GM21717 (cell line): ENCODE measurements at regions not wholly inside any gene's neighbourhood (a gene's known extent, or its start where the extent isn't known, plus 50 kb on each side); places are given as distances from the start of the nearest gene placed in this dataset.

Source experiments
- ATAC-seq: cut with Tn5 transposase; IDR thresholded peaks from one replicate; pipeline ENCODE4 v1.9.1; 2021; ENCODE audit warnings: mild to moderate bottlenecking, moderate library complexity; ENCODE audit not compliant: unreplicated experiment

DNA sequence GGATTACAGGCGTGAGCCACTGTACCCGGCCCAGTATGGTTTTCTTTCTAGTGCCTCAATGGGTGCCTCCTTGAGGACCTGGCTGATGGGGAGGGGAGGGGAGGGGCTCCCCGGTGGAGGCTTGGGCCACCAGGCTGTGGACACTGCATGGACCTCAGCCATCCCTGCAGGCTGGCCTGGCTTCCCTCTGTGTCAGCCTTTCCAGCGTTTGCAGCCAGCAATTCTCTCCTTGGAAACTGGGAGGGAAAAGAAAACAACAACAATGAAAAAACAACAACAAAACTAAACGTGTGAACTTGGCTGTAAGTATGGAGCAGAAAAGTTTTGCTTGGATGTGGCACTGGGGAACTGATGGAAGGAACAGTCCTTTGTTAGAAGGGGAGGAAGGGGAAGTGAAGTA lies 159.3 kb downstream of the GLI2 start:
- no peak for ATAC-seq

DNA sequence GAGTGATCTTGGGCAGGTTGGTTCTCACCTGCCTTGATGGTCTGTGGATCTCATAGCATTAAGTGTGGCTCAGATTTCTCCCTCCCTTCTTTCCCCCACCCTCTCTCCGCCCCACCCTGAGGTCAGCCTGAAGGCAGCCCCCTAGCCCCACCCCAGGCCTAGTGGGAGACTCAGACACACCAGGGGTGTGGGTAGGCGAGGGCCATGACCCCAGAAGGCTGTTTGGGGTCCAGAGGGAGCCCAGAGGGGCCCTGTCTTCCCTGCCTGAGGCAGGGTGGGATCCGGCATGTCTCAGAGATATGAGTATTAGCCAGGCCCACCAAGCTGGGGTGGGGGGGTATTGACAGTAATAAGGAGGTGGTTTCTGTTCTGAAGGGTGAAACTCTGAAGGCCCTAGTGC lies 160.5 kb downstream of the GLI2 start:
- ATAC-seq = no peak

DNA sequence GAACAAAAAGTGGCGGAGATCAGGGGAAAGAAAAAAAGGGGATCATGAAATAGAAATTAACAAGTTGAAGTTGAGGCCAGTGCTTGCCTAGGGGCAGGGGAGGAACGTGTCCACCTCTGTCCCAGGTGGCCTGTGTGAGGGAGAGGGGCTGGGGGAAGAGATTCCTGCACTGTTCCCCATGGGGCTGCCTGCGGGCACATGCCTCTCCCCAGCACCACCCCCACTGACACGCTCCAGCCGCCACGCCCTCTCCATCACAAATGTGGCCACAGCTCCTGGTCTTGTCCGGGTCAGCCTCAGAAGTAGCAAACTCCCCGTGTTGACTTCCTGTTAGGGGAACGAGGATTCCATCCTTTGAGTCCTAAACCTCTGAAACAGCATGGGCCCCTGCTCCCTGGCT lies 161.2 kb downstream of the GLI2 start:
- ATAC-seq = no peak

DNA sequence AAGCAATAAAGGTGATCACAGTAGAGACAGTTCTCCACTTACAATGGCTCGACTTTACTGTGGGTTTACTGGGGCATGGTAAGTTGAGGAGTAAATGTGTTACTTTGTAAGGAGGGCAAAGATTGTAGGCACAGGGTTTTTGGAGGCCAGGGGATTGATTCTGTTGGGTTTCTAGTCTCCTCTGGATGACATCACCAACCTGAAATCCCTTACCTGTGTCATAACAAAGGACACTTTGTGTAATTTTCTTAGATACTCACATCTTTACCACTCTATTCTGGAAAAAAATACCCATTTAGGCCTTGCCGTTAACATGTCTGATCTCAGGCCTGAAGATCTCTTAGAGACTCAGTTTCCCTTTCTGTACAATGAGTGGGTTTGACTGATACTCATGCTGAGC lies 161.7 kb downstream of the GLI2 start:
- no peak for ATAC-seq

DNA sequence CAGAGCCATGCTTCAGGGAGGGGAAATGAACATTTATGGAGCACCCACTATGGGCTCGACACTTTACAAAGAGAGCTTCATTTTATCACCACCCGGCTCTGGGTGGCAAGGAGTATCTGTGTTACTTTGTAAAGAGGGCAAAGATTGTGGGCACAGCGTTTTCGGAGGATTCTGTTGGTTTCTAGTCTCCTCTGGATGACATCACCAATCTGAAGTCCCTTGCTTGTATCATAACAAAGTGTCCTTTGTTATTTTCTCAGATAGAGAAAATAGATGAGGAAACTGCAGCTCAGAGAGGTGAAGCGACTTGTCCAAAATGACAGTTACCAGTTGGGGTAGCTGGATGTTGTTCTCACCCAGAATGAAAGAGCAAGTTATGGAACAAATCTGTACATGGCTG lies 162.8 kb downstream of the GLI2 start:
- no peak for ATAC-seq

DNA sequence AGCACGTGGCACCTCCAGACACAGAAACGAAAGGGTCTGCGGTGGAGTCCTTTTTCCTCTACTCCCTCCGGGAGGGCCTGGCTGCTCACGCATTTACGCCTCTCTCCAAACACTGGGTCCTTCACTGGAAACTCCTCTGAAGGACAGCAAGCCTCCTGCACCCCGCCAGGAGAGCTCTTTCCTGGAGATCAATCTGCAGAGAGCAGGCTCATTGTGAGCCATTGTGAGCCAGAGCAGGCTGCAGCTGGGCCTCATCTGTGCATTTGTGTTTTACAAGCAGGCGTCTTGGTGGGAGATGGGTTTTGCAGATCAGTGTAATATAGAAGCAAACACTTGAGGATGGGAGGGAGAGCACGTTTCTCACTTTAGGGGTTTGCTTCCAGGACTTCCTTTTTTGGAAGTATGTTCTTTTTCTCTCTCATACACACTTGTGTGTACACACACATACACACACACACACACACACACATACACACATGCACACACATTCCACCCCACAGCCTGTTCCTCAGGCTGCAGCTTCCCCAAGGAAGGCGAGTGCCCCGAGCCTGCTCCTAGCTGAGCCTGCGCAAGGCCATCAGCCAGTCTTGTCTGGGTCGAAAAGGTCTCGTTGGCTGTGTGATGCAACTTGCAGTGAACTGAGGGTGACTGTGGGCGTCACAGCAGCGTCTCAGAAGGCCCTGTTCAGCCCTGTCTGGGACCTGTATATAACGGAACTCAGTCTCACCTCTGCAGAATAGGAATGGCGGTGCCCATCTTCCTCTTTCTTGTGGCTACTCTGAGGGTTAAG lies 163.5 kb downstream of the GLI2 start:
- no peak for ATAC-seq

DNA sequence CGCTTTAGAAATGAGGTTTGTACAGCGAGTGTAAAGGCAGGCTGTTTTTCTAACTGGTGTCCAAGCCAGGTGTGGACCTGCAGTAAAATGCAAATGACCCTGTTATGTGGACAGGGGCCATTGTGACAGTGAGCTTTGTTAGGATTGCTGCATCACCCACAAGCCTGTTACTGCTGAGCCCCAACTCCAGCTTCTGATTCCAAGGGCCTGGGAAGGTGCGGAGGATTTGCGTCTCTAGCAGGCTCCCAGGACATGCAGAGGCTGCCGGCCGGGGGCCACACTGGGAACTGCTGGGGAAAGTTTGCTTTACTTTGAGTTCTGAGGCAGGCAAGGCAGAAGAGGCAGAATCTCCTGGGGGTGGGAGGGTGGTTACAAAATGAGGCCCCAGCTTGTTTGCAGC lies 164.1 kb downstream of the GLI2 start:
- ATAC-seq = no peak

DNA sequence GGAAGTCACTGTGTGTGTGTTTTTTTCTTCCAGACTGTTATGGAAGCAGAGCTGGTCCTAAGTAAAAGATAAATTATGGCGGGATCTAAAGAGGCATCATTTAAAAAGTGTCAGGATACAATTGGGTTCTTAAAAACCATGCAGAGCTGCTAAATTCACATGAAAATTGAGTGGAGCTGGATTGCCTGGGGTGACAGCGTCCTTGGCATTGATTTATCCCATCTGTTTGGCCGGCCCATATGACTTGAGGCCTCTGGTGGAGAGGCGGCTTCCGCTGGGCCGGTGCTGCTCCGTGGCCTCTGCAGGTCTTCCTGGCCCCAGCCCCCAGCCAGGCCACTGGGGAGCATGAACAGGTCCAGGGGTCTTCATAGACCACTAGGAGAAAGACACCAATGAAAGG lies 165.5 kb downstream of the GLI2 start:
- ATAC-seq = no peak

DNA sequence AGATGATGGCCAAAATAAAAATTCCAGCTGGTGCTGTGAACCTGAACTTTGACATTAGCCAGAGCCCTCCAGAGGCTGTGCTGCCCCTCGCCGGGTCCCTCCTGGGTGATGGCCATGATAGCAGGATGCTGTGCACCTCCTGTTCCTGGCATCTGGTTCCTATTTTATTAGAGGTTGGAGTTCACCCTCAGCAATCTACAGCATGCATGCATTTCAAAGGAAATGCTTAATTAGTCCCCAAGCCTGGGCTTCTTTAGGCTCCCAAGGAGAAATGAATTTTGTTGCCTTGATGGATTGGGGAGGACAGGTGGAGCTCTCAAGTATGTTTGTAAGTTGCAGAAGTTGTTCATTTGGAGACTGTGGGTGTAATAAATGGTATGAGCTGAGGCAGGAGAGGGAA lies 166.9 kb downstream of the GLI2 start:
- no peak for ATAC-seq

DNA sequence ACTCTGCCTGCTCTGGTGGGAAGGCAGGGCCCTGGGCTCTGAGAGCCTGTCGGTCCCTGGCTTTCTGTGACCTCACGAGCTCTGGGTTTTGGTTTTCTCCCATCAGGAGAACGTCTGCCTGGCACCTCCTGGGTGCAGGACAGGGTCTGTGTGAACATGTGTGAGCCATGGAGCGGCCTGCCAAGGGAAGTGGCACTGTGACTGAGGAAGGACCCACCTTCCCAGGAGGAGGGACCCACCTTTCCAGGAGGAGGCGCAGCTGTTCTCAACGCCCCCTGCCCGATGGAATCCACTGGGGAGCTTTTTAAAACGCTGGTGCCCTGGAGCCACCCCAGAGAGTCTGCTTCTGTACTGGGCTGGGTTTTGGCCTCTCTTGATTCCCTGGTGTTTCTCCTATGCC lies 168.7 kb downstream of the GLI2 start:
- no peak for ATAC-seq

DNA sequence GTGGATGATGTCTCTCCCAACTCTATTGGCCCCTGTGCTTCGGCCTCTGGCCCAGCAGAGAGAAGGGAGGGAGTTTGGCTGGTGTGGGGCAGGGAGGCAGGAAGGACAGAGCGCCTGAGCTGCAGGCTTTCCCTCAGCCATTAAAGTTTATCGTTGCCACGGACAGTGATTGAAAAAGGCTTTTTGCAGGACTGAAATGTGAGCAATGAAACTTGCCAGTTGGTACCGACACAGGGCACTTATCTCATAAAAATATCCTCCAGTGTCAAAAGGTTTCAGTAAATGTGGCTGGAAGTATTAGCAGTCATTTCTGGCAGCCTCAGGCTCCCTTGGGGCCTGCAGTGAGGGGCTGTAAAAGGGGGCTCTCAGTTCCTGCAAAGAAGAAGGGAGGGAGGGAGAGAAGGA lies 169.2 kb downstream of the GLI2 start:
- no peak for ATAC-seq

DNA sequence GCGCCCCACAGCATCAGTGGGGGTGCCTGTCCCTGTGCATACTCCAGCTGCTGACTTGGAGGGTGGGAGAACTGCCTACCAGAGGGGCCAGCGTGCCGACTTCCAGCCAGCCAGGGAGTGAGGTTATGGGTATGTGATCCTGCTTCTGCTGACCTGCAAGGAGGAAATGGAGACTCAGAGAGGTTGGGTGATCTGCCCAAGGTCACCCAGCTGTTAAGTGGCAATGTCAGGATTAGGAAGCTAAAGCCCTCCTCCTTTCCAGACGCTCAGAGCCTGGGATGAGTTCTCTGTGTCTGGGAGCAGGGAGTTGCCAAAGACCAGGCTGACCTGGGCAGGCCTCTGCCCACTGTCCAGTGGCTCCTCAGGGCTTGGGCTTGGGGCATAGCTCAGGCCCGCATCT lies 169.6 kb downstream of the GLI2 start:
- no peak for ATAC-seq

DNA sequence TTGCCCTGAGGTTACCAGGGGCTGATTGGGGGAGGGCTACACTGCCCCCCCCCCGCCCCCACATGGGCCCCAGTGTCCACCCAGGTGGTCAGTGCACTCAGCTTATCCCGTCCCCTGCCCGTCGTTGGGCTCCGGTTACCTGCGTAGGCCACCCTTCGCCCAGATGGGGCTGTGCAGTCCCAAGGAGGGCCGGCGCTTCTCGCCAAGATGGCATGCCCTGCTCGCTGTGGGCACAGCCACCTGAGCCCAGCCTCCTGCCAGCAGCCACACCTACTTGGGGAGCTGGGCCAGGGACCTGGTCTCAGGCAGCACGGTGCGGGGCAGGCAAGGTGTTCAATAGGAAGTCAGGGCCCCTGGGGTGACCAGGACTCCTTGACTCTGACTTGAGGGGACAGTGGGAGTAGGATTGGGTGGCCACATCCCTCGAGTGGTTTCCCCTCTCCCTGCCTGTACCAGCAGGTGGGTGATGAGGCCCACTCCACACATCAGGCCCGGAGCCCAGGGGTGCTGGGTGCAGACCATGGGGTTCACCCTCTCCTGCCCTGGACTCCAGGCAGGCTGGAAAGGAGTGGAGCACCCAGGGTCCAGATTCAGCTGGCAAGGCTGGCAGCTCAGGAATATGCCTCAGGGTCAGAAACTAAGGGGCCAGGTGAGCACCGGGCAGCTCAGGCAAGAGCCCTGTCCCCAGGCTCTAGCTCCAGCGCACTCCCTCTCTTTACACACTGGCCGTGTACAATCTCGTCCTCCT lies 170.3 kb downstream of the GLI2 start:
- no peak for ATAC-seq

DNA sequence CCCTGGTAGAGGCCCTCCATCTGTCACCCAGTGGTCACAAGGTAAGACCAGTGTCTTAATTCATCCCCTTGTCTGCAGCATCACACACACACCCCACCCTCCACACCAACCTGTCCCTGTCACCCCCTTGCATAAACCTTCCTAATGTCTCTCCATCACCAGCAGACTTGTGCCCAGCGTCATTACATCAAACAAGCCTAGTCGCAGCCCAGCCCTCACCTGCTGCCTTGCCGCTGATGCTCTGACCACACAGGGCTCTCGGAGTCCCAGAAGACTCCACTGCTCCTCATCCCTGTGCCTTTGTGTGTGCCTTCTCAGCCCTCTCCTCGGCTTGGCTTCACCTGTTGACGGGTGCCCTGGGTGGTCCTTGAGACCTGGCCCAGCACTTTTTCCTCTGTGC lies 171.2 kb downstream of the GLI2 start:
- ATAC-seq = no peak

DNA sequence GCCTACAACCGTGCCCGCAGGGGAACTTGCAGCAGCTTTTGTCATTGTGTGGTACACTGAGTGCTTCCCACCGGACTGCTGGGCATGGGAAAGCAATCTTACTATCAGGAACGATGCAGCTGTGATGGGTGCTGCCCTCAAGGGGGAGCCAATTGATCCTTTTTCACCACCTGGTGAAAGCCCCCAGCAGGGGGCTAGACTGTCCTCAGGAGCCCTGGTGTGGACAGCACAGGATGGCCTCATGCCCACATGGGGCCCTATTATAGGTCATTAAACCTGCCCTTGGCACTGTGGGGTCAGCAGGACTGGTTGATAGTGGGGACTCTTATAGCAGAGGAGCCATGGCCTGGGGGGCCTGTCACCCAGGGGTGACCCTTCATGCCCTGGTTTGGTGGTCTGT lies 172.2 kb downstream of the GLI2 start:
- ATAC-seq = no peak

DNA sequence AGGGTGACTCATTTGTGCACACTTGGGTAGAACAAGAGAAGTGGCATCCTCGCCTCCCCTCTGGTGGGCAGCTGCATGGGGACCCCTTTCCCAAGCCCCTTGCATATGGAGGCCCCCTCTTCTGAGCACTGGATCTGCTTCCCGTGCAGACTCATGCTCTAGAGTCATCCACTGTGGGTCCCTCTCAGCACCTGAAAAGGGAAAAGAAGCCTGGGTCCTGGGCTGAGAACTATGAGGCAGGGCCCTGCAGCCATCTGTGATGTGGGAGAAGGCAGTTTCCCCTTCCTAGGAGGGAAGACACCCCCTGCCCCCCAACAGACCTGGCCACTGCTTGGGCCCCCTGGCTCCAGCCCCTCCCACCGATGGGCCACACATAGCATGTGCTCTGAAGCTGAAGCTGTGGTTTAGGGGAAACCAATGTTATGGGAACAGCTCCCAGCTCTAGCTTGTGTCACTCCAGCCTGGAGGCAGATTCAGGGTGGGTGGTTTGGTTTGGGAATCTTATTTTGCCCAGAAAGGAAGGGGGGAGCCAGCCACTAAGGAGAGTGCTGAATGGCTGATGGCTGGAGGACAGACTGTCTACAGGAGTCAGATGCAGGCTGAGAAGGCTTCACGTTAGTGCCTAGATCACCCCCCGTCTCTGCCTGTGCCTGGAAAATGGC lies 172.8 kb downstream of the GLI2 start:
- ATAC-seq = no peak

DNA sequence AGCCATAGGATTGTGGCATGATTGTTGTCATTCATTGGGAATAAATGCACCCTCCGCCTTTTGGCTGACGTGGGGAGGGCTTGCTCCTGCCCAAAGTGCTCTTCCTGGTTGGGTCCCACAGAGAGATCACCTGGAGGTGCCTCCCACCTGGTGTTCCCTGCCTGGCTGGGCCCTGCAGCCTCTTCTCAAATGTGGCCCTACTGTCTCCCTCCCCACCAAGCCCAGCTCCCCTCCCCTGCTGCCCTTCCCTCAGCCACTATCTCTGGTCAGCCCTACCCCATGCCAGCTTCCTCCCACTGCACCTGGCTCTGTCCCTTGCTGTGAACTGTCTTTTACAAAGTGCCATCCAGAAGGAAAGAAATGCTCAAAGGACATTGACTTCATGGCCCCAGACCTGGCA lies 173.4 kb downstream of the GLI2 start:
- no peak for ATAC-seq

DNA sequence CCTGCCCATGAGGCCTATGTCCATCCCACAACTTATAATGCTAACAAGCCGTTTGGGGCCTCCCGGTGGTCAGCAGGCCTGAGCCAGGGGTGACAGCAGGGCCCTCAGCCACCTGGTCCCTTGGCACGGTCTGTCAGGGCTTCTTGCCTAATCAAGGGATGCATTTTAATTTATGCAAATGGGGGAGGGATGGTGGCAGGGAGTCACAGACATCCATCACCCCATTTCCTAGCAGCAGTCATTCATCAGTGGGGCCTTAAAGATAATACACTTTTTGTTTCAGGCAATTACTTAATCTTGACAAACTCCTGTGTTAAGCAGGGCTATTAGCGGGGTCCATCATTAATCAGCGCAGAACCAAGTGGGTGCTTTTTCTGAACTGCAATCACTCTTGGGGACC lies 174.5 kb downstream of the GLI2 start:
- no peak for ATAC-seq

DNA sequence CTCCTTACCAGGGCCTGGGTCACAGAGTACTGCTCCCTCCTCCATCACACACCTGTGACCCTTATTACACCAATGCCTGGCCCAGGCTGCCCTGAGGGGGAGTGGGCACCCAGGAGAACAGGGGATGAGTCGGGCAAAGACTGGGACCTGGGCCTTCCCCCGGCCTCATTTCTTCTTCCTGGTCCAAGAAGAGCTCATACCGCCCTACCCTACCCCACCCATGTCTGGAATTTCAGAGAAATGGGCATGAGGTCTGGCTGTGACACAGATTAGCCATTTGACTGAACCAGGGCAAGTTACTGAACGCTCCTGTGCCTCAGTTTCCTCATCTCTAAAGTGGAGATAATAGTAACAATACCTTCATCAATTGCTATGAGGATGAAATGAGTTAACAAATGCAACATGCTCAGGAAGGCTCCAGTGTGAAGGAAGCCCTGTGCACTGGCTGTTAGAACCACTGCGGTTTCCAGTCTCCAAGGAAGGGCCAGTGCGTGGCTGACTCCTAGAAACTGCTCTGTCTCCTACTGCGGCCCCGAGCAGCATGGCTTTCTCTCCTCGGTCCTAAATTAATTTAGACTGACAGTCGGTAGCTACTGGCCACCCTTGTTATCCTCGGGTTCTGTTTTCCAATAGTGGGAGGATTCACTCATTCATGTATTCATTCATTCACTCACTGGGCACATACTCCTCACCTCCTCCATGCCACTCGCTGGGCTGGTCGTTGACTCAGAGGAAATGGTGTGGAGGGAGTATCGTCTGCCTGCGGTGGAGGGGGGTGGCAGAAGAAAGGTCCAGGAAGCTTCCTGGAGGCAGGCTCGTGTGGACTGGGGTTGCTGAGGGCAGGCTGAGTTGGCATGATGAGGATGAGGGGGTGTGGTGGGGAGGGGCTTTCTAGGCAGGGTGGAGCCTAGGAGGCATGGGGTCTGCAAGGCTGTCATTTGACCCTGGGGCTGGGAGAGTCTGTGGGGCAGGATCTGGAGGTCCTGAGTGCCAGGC lies 175.6 kb downstream of the GLI2 start:
- ATAC-seq = no peak

DNA sequence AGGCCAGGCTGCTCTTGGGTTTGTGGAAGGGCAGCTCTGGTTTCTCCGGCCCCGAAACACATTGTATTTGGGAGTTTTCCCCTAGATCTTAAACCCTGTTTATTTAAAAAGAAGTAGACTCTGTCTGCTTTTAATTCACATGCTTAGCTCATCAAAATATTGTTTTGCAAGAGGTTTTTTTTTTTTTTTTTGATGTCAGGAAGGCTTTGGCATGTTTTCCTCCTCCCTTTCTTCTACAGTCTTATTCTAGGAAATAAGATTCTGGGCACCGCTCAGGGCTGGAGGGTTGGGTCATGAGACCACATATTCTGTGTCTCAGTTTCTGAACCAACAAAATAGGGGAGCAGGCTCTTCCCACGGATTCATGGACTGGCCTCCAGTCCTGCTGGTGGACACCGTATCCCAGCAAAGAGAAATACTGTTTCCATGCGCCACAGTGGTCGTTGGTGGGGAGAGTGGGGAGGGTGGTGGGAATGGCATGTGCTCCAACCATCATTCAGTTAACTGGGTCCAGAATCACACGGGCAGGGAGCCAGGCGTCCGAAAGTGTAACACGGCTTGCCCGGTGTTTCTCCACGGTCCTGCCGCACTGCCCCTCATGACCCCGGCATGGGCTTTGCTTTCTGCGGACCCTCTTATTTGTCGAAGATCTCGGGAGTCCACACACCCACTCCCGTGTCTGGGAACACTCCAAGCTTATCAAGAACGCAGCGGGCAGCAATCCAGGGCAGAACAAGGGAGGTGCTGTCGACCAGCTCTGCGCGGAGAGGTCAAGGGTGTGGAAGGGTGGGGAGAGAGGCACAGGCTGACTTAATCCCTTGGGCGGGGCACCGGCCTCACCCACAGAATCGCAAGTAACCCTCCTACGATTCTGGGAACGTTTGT lies 176.7 kb downstream of the GLI2 start:
- no peak for ATAC-seq
